NCI-H128 (cell line): ENCODE measurements at regions not wholly inside any gene's neighbourhood (a gene's known extent, or its start where the extent isn't known, plus 50 kb on each side); places are given as distances from the start of the nearest gene placed in this dataset.

ENCODE experiments used
- DNase-seq: peaks from one replicate; lab custom pipeline; 2025; ENCODE audit not compliant: unreplicated experiment; lab: John Stamatoyannopoulos, UW

DNA sequence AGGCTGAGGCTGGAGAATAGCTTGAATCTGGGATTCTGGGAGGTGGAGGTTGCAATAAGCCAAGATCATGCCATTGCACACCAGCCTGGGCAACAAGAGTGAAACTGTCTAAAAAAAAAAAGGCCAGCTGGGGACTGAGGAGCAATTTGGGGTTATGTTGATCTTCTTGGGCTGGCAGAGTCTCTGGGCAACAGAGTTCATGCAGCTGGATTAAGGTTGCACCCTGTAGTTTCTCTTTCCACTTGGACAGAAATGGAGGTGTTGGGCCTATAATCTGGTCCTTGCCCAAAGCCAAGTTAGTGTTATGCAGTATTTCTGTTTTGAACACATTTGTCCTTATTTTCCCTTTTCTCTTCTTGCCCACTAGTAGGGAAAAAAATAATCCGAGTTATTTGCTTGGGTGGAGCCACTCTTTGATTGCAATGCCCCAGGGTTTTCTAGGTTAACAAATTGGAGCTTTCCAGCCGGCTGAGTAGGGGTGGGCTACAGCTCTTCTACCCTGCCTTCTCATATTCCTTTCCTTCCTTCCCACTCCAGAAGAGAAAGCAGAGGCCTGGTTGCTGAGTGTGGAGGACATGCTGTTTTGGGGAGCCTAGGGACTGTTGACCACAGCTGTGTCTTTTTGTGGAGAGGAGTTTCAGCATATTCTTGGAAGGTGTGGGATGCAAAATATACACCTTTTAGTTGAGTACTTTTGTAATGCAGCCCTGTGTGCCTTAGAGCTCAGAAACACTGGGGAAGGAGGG is 213.9 kb downstream of the SOX4 start:
- no peak for DNase-seq

DNA sequence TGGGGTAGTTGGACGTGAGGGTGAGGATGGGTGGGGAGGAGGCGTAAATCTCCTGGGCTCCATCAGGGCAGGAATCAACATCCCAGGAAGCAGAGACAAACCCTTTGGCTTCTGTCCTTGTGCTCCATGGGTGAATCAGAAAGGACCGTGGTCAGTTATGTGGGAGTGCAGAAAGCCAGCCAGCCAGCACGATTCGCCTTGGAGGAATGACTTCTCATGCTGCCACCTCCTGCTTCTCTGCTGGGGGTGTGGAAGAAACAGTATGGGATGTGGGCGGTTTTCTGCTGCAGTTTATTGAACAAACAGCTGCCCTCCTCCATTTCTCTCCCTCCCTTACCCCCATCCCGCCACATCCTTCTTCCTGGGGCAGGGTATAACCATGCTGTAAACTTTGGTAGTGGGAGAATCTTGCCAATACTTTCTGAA is 214.5 kb downstream of the SOX4 start:
- DNase-seq = no peak

DNA sequence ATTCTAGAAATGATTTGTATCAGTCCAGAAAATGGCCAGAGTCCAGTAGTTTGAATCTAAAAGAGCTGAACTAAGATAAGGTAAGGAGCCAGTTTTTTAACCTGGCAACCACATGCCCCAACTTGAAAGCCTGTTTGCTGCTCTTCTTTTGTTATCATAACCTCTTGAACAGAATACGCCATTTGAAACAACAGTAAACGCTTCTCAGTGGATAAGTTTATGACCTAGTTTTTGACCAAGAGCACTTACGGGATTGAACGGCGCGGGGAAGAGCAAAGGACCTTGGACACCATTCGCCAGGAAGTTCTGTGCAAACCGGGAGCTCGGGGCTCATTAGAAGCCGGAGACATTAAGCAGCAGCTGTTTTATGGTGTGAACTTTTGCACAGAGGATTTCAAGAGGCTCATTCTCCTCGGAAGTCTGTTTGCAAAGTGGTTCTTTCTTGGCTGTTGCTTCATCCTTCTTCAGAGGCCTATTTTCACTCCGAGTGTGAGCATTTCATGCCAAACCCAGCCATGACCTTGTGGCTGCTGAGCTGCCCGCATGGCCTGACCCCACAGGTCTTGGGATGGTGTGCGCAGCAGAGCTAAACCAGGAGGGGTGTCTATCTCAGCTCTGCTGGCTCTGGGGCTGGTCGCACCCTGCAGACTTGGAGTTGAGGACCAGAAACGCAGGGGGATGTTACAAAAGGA is 215.1 kb downstream of the SOX4 start:
- DNase-seq = no peak

DNA sequence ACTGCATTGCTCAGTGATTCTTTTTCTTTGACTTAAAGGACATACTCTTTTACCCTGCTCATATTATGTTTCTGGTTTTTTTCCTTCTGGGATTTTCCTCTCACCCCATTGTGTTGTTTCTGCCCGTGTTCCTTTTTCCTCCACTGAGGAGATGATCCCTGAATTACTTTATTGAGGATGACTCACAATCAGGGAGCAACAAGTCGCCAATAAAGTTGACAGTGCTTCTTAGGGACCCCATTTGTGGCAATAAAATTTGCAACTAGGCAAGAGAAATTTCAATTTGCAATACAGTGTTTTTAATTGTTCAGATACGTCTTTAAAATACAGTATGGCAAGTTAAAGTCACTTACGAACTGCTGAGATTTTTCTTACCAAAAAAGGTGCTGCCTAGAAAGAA is 217.9 kb downstream of the SOX4 start:
- no peak for DNase-seq

DNA sequence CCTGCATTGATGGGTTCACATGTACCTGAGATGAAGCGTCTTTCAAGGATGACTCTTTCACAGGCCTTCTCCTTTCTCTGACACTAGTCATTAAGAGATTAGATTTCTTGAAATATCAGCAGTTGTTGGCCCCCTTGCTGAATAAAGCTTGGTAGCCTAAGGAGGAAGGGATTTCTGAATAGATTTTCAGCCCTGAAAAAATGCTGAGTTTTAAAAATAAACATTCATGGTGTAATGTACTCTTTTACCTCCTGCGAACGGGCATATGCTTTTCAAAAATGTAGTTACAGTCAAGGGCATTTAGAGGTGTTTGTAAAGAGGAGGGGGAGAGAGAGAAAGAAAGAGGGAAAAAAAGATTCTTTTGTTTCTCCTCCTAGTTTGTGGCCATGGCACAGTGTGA is 222.7 kb downstream of the SOX4 start:
- DNase-seq = no peak

DNA sequence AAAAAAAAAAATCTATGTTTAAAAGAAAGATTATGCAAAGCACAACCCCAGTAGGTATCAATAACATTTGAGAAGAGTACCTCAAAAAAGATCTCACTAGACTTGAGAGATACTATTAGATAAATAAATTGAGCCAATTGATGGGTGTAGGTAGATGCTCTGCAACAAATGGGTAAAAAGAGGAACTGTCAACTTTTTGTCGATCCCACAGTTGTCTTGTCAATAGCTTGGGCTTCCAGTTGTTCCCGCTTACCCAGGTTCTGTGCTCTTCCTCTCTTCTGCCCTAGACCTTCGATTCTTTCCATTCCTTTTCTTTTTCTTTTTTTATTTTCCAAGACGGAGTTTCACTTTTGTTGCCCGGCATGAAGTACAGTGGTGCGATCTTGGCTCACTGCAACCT is 226.9 kb downstream of the SOX4 start:
- DNase-seq = no peak

DNA sequence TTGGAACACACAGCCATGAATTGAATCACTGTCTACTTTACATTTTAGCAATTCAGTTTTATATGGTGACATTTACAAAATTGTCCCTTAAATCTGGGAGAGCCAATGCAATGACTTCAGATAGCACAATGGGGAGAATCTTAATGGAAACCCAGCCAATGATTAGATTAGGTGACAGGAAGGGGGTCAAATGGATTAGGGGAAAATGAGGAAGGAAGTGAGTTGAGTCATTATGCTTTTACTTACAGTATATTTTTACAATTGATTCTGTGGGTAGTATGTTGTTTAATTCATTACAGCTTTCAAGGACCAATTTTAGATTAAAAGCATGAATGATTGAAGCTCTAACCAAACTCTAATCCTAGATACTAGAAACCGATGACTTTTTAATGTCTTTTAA is 229.8 kb downstream of the SOX4 start:
- DNase-seq = no peak

DNA sequence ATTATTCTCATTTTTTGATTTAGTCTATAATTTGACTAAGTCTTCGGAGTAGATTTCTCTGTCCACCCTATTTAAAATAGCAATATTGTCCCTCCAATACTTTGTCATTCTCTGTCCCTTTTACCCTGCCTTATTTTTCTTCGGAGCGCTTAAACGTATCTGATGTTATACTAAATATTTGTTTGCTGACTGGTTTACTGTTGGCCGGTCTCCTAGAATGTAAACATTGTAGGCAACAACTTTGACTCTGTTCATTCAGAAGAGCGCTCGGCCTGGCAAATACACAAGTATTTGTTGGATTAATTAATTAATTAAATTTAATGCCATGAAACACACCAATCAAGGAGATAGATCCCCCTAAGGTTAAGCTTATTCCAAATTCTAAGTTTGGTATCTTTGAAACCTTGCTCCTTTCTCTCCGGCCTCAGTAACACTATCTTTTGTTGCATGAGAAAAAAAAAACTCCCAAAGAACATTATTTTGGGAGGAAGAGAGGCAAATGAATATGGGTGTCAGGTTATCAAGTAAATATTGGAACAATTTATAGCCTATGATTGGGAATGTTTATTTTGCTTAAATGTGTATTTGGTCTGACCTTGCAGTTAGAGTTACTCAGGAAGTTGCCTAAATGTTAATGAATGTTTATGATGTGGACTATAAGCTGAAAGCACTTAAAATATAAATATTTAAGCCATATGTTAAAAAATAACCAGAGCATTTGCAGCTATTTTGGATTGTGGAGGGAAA is 231.1 kb downstream of the SOX4 start:
- DNase-seq = no peak

DNA sequence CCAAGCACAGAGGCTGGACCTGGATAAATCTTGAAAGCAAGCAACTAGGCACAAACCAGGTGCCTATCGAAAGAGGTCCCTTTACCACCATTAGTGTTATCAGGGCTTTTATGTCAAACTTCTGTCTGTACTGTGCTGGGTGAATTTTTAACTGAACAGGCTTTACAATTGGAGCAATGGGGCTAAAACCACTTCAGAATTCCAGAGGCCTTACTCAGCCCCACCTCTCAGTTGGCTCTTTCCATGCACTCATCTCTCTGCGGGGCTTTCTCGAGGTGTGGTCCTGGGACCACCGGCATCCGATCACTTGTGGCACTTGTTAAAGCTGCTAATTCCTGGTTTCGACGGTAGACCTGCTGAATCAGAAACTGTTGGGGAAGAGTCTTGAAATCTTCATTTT is 232.5 kb downstream of the SOX4 start:
- DNase-seq = no peak

DNA sequence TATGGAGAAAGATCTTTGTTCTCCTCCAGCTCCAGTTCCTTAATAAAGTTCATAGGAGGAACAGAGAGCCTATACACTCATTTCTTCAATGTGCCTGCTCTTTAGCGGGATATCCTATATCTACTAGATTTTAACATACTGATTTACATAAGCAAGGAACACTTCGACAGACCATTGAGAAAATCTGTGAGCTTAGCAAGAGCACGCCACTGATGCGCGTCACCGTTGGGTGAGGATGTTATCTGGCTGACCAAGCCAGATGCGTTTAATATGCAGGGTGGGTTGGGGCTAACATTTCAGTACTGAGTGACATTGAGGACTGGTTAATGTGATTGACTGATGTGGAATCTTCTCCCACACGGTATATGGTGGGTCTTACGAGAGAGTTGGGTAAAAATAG is 233.4 kb downstream of the SOX4 start:
- no peak for DNase-seq

DNA sequence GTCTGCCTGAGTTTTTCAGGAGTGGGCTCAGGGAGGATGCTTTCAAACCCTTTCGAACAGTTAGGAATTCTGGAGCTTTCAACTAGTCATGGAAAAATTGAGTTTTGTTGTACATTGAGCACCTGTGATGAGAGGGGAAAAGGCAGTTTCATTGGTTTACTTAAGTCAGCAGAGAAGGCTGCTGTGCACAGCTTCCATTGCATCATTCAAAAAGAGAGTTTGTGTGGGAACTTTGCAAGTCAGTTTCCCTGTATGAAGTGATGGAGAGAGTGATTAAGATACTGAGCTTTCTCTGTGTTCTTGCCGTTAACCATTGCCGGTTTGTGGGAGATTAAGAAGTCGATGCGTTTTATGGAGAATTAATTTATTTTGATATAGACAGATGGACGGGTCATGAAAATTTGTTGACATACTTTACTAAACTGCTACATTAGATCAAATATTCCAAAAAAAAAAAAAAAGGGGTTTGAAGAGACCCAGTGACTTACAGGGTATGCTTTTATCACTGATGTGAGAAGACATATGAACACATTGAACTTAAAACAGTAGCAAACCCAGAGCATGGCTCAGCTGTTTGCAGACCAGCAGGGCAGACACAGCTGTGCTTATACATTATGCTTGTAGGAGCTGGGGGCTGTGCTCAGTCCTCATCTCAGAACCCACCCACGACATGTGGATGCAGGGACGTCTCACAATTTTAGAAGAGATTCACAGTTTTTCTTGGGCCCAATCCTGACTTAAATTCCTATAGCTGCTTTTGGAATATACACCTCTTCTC is 234.1 kb downstream of the SOX4 start:
- DNase-seq = no peak

DNA sequence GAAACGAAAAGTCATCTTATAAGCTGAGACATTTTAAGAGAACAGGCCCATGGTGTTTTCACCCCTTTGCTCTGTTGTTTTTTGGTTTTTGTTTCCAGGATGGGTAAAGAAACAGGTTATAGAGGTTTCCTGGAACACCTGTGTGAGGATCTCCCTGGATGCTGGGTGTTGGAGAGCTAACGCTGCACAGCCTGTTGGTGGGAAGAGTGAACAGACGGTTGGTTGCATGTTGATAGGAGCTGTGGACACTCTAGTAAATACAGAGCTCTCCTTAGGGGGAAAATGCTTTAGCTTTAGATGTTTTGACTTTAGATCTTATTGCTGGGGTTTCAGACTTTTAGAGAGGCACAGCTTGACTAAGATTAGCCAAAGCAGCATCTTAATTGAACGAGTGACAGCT is 235.2 kb downstream of the SOX4 start:
- no peak for DNase-seq

DNA sequence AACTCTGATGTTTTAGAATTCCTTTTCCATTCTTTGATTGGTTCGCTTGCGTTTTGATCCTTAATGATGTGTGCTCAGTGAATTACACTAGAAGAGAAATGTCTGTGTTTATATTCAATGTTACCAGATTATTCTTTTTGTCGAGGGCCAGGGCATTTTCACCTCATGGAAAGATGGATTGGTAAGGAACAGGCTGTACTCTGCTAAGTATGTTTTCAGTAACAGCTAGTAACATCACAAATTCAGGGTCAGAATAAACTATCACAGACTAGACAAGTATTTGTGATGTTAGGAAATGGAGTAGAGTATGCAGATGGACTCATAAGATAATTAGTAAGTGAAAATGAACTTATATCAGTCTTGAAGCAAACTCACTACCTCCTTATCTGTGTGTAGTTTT is 235.6 kb downstream of the SOX4 start:
- DNase-seq = no peak

DNA sequence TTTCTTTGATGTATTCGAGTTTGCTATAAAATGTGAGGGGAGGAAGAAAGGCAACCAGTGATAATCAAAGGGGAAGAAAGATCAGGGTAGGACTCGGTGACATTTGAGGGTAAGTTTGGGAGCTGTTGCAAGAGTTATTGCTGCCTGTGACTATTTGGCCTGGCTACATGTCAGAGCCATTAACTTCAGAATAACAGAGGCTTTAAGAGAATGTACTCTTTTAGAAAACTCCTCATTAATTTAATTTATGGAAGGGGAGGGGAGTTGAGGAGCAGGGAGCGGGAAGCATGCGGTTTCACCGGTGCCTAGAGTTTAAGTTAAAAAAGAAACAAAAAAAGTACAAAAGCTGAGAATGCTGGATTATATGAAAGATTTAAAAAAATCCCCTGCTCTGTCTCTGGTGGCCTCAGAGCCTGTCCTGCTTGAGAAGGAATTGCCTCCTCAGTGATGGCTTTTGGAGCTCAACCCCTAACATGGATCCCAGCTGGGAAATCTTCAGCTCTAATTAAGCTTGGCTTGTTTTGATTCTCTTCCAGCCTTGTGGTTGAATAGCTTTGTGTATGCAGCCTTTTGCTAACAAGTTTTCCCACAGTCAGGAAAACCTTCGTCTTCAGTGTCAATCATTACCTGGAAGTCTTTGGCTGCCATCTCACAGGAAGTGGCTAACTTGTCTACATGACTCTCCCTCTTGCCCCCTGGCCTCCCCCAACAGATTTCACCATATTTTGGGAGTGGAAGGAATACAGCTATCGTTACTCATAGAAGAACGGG is 238.2 kb downstream of the SOX4 start:
- no peak for DNase-seq

DNA sequence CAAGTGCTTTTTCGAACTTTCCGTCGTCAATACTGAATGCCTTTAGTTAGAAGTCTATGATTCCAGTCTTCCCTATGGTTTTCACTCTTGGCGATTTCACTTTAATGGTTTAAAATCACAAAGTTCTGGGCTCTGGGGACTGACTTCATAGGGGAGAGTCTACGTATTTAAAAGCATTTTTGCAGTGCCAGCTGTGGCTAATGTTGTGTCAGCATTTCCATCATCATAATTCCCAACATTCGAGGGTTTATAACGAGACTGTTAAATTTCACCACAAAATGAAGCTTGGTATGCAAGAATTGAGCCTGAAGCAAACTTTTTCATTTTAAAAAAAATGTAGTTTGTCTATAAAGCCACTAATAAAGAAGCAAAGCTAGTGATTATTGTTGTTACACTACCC is 242.7 kb downstream of the SOX4 start:
- DNase-seq = no peak

DNA sequence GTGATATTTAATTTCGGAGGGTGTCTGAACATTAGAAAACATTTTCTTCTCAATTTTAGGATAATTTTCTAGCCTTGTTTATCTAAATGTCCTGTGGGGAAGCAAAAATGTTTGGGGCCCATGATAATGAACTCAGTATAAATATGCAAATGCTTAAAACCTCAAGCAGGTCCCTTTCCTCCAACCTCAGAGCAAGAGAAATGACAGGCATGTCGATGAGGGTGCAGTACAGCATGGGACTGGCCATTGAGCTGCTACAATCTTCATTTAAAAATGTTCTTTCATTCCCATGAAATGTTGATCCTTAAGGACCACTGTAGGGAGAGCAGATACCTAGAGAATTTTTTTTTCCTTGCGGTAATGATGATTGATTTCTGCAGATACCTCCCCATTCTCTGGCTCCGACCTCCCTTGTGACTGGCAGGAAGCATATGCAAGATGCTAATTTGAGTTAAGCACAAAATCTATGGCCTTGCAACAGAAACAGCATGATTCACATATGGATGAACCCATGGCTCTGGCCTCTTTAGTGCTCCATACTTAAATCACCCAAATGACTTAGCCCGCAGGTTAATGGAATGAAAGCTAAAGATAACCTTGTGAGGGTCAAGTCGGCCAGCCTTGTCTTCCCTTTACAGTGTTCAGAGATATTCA is 243.3 kb downstream of the SOX4 start:
- DNase-seq = no peak

DNA sequence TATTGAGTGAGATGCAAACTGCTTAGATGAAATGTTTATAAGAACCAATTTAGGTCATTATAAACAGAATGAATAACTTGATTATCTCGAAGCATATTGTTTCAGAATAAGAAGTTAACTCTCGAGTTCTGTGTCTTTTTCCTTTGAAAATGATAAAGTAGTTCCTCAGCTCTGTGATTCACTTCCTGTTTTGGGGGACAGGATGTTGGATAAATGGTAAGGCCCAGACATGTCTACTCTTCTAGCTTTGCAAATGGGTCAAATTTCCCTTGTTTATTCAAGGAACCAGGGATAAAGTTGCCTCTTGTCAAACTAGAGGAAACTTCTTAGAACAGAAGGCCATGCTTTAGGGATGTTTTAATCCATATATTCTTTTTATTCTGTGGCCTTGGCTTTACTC is 246.9 kb downstream of the SOX4 start:
- no peak for DNase-seq

DNA sequence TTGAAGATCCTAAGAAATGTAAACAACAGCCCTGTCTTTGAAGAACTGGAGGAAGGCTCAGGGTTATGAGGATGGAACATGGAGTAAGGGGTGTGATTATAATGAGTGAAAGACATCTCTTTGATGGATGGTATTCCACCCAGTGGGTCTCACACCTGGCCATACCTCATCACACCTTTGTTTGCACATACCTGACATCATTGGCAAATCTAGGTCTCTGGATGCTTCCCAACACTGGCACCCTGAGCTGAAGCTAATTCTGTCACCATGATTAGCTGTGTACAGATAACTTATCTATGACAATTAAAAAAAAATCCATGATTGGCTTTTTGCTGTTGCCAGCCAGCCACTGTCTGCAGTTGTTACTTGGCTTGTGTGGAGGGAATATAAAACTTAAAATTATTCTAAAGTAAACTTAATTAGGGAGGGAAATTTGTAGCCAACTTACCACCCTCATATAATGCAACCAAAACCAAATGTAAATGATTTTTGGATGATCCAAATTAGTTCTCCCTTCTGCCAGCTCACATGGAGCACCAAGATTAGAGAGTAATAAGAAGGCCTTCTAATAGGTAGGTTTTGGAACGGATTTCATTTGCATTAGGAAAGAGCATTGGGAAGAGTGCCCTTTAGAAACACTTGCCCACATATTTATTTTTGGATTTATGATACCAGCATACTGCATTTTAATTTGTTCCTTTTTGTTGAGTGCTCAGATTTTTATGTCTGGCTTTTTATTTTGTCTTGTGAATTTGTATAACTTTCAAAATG is 249.5 kb downstream of the SOX4 start:
- DNase-seq = no peak

DNA sequence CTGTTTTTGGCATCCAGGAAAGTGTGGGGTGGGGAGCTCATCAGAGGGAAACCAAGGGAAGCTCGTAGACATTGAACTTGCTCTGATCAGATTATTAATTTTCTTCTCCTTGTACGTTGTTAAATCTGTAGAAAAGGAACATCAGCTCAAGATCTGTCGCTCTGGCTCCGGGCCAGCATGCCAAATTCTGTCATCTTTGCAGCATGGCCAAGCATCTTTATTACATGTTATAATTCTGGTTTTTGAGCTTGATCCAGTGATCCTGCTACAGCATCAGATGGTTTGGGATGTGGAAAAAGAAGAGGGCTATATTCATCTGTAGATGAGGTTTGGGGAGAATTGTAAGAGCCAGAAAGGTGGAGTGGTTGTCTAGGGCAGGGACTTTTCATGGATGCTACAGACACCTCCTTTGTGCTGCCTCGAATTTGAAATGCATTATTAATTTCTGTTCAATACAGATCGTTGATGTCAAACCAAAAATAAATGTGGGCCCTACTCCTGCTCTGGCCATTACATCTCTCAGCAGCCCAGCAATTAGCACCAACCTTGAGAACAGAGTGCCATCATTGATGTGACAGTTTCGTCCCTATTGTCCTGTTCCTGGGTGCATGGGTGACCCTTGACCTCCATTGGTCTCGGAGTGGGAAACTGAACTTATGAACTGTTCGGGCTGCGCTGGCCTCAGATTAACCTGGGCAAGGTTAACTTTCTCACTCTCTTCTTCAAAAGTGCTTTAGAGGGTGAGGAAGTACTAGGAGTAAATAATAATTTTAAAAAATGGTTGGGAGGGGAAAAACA is 250.8 kb downstream of the SOX4 start:
- DNase-seq = no peak
